Stomach (tissue), 8 donors: ENCODE measurements at regions not wholly inside any gene's neighbourhood (a gene's known extent, or its start where the extent isn't known, plus 50 kb on each side); places are given as distances from the start of the nearest gene placed in this dataset.

Experiments
- DNase-seq, 2 donors: peaks; one replicate each; pipeline versions ENCODE4 v3.0.0 to v3.0.0-alpha.2; 2013 to 2019
- H3K27ac ChIP-seq, 5 donors: fragments of 200-600 bp in 4 of 5; sonication (generic) in 4 of 5; one replicate each; pipeline ENCODE4 v1.5.1; 2013 to 2019; ENCODE audit warnings: mild to moderate bottlenecking in 1 of 5, moderate library complexity in 1 of 5
- H3K27me3 ChIP-seq, 3 donors: fragments of 200-600 bp; sonication (generic); one replicate each; pipeline ENCODE4 v1.5.1; 2017 to 2019; ENCODE audit warnings: mixed run types in 1 of 3
- H3K36me3 ChIP-seq, 4 donors: fragments of 200-600 bp; sonication (generic); 1 replicate in 3 of 4; 2 replicates in 1 of 4; pipeline ENCODE4 v1.5.1; 2016 to 2019
- H3K4me1 ChIP-seq, 4 donors: fragments of 200-600 bp; sonication (generic); one replicate each; pipeline ENCODE4 v1.5.1; 2016 to 2019
- H3K4me3 ChIP-seq, 4 donors: fragments of 200-600 bp; sonication (generic) in 3 of 4; one replicate each; pipeline ENCODE4 v1.5.1; 2016 to 2019; ENCODE audit warnings: mild to moderate bottlenecking in 1 of 4
- H3K9me3 ChIP-seq, 4 donors: fragments of 200-600 bp; sonication (generic); one replicate each; pipeline ENCODE4 v1.5.1; 2016 to 2019
- EP300 ChIP-seq: sonication (generic); formaldehyde crosslinking; IDR thresholded peaks from one replicate; pipeline ENCODE4 v1.6.1; 2017; ENCODE audit warnings: antibody characterized with exemption
- POLR2A ChIP-seq, 4 donors: fragments of 450-650 bp; IDR thresholded peaks; one replicate each; pipeline ENCODE4 v1.6.1; 2016; ENCODE audit warnings: antibody characterized with exemption in 4 of 4, control low read depth in 2 of 4, mild to moderate bottlenecking in 1 of 4, moderate library complexity in 1 of 4
- POLR2AphosphoS5 ChIP-seq, 3 donors: sonication (generic); formaldehyde crosslinking; IDR thresholded peaks; one replicate each; pipeline ENCODE4 v1.6.1; 2016; ENCODE audit warnings: antibody characterized with exemption in 3 of 3
- WGBS, 5 donors: extraction: QIAGEN DNeasy Blood & Tissue Kit in 3 of 5; methylation state at CpG; one replicate each; pipeline versions ENCODE4 v1.1.5 to v1.1.7; 2013 to 2018; 5-methylcytosine and 5-hydroxymethylcytosine counted together
- intact Hi-C: fragments of 100-400 bp; cut with DNase I; formaldehyde crosslinking; loops from one replicate; pipeline ENCODE4 v1.15.1; 2023; ENCODE audit warnings: low total_unique reads
- TF ChIP-seq, protein P1 (sequence below), 7 experiments: fragments of 450-650 bp in 4 of 7; fragments of 200-600 bp in 3 of 7; sonication (generic) in 3 of 7; IDR thresholded peaks; one replicate each; pipeline ENCODE4 v1.5.1; 2016 to 2019; ENCODE audit warnings: antibody characterized with exemption in 7 of 7, control low read depth in 2 of 7, mild to moderate bottlenecking in 1 of 7
- donor health status: healthy with polysubstance abuse.
- donor health status: Bipolar disorder and iron deficiency.
- donor health status: healthy.

DNA sequence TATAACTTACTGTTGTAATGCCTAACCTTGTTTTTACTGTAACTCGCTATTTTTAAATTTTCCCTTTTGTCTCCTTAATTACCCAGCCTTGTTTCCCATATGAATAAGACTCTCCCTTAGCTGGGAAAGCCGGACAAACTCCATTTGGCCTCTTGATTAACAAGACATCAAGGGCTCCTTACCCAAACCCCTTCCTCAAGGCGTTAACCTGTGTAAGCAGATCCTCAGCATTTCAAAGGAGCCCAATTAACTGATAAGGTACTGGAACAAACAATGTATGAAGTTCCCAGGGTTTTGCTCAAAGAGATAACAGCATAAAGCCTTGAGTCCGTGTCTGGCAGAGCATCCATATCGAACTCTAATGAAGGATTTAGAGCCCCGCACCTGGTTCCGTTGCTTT, 66.0 kb upstream of the SIMC1 start:
- intact Hi-C loops = no loop called here
- TF ChIP-seq POLR2AphosphoS5 (IDR thresholded peaks at IDR 0.05) (no peak), POLR2A (IDR thresholded peaks at IDR 0.05) (no peak), EP300 (no peak)
- TF ChIP-seq, protein P1, sequence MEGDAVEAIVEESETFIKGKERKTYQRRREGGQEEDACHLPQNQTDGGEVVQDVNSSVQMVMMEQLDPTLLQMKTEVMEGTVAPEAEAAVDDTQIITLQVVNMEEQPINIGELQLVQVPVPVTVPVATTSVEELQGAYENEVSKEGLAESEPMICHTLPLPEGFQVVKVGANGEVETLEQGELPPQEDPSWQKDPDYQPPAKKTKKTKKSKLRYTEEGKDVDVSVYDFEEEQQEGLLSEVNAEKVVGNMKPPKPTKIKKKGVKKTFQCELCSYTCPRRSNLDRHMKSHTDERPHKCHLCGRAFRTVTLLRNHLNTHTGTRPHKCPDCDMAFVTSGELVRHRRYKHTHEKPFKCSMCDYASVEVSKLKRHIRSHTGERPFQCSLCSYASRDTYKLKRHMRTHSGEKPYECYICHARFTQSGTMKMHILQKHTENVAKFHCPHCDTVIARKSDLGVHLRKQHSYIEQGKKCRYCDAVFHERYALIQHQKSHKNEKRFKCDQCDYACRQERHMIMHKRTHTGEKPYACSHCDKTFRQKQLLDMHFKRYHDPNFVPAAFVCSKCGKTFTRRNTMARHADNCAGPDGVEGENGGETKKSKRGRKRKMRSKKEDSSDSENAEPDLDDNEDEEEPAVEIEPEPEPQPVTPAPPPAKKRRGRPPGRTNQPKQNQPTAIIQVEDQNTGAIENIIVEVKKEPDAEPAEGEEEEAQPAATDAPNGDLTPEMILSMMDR (IDR thresholded peaks at IDR 0.05) = no peak
- Histone ChIP-seq H3K9me3 (no peaks in the 10 kb centered on the region), H3K36me3 (no peaks in the 10 kb centered on the region), H3K4me3 (no peak overlapping the region), H3K4me1 (peaks cover 0 to 6% (median 0%) of the 10 kb centered on the region in 4 donors), H3K27me3 (peaks cover 0 to 38% (median 0%) of the 10 kb centered on the region in 3 donors), H3K27ac (no peak overlapping the region)
- 61 to 78% (median 71%) methylated on average over 7 of the region's 7 CpGs for WGBS, 5 donors
- no peak for DNase-seq

DNA sequence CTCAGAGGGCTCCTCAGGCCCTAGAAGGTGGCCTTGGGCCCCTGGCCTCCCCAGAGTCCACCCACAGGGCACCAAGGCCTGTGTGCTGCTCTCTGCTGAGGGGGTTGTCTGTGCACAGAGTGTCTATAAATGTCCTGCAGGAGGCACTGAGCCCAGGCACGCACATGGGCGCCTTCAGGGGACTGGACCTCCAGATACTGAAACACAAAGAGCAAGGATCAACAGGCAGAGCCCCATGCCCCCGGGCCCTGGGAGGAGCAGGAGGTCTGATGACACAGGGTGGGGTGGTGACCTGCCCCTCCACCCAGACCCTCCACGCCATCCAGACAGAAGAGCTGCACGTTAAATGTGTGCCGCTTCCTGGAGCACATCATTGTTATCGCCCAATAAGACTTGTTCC, 64.6 kb upstream of the SIMC1 start:
- no peak for TF ChIP-seq EP300
- no peak for TF ChIP-seq POLR2AphosphoS5 (IDR thresholded peaks at IDR 0.05)
- TF ChIP-seq, protein P1 (IDR thresholded peaks at IDR 0.05) = no peak
- no peak for TF ChIP-seq POLR2A (IDR thresholded peaks at IDR 0.05)
- Histone ChIP-seq H3K4me3 (no peak overlapping the region), H3K4me1 (peaks cover 0 to 6% (median 0%) of the 10 kb centered on the region in 4 donors), H3K9me3 (peaks cover 0 to 4% (median under 1%) of the 10 kb centered on the region in 4 donors), H3K27me3 (peaks cover 0 to 44% (median 0%) of the 10 kb centered on the region in 3 donors), H3K27ac (no peak overlapping the region), H3K36me3 (no peaks in the 10 kb centered on the region)
- intact Hi-C loops = no loop called here
- no peak for DNase-seq
- WGBS, 5 donors = 67 to 77% (median 75%) methylated on average over 7 of the region's 7 CpGs

DNA sequence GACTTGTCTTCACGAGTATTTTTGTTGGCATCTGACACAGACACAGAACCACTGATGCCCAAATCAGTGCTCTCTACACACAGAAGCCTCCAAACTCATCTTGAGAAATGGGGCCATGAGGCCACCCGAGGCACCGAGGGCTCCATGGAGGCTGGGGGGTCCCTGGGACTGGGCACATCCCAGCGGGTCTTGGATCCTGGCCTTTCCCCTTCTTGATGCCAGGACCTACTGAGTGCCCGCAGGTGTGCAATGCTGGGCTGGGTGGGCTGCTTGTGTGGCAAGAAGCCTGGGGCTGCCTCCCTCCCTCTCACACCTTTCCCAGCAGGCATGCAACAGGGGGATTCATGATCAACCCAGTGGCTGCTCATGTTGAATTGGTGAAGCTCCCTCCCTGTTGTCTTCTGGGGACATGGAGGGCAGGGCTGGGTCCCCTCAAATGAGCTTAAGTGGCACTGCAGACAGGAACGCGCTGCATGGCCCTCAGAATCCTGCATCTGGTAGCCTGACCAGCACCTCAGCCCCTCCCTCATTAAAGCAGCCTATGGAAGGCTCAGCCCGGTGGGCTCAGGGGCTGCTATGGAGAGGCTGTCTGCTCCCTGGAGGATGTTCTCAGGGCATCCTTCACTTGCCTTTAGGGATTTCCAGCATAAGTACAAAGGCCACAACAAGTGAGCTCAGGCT, 63.7 kb upstream of the SIMC1 start:
- H3K4me1 ChIP-seq = peaks cover 0 to 6% (median 0%) of the 10 kb centered on the region in 4 donors
- intact Hi-C loops = no loop called here
- H3K4me3 ChIP-seq = no peak overlapping the region
- no peak for DNase-seq
- no peak overlapping the region for H3K27ac ChIP-seq
- peaks cover 0 to 44% (median 0%) of the 10 kb centered on the region in 3 donors for H3K27me3 ChIP-seq
- peaks cover 0 to 7% (median 3%) of the 10 kb centered on the region in 4 donors for H3K9me3 ChIP-seq
- no peaks in the 10 kb centered on the region for H3K36me3 ChIP-seq
- TF ChIP-seq EP300 = no peak
- TF ChIP-seq POLR2A (IDR thresholded peaks at IDR 0.05) = no peak
- 63 to 90% (median 84%) methylated on average over 3 to 8 of the region's 8 CpGs for WGBS, 5 donors

DNA sequence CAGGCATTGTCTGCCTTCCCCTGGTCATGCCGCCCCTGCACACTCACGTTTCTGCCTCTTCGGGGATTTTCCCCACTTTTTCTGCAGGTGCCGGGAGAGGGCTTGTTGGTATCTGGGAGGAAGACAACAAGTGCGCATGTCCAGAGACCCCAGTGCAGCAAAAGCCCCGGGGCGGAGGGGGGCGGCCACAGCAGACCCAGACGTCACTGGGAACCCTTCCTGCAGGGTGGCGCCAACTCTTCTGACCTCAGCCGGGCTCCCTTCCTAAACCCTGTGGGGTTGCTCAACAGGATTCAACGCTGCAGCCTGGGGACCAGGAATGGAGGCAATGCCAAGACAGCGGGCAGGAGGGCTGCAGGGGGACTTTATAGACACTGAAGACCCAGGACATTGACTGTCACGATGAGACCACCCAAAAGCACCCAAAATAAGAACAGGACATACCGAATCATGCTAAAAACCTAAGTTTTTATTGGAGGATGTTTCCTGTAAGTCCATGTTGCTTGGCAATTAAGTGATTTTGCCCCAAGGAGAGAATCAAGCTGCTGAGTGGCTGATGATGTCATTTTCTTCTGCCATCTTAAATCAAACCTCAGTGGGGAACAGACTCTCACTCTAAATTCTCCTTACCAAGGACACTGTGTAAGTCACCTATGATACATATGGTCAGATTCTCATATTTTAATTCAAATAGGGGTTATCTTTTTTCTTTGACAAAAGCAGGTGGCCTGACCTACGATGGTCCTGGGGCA, 62.9 kb upstream of the SIMC1 start:
- 82 to 89% (median 88%) methylated on average over 12 to 16 of the region's 16 CpGs for WGBS, 5 donors
- H3K27ac ChIP-seq = no peak overlapping the region
- no peaks in the 10 kb centered on the region for H3K36me3 ChIP-seq
- intact Hi-C loops = no loop called here
- peaks cover 0 to 44% (median 0%) of the 10 kb centered on the region in 3 donors for H3K27me3 ChIP-seq
- peaks cover 0 to 6% (median 0%) of the 10 kb centered on the region in 4 donors for H3K4me1 ChIP-seq
- no peak overlapping the region for H3K4me3 ChIP-seq
- H3K9me3 ChIP-seq = peaks cover 0 to 7% (median 3%) of the 10 kb centered on the region in 4 donors
- no peak for DNase-seq
- TF ChIP-seq POLR2A (IDR thresholded peaks at IDR 0.05) (no peak), POLR2AphosphoS5 (IDR thresholded peaks at IDR 0.05) (no peak)

DNA sequence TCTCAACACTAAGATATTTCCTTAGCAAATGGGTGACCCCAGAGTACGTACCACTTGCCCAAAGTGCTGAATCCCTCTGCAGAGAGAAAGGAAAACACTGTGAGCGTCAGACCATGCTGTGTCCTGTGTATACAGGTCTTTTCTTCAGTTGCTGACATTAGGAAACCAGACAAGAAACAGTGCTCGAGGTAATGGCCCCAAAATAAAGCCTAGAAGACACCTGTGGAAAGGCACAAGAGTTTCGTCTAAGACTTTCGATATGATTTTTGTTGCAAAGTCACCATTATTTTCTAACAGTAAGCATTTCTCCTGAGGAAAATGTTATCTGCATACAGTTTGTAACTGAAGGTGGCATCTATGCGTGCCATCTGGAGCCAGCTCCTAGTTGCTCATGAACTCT, 62.0 kb upstream of the SIMC1 start:
- TF ChIP-seq POLR2A (IDR thresholded peaks at IDR 0.05) (no peak), EP300 (no peak), POLR2AphosphoS5 (IDR thresholded peaks at IDR 0.05) (no peak)
- TF ChIP-seq, protein P1 (IDR thresholded peaks at IDR 0.05) = no peak
- peaks cover 0 to 7% (median 3%) of the 10 kb centered on the region in 4 donors for H3K9me3 ChIP-seq
- peaks cover 0 to 44% (median 0%) of the 10 kb centered on the region in 3 donors for H3K27me3 ChIP-seq
- H3K27ac ChIP-seq = no peak overlapping the region
- DNase-seq = no peak
- no peaks in the 10 kb centered on the region for H3K36me3 ChIP-seq
- peaks cover 0 to 4% (median 0%) of the 10 kb centered on the region in 4 donors for H3K4me1 ChIP-seq
- intact Hi-C loops = no loop called here
- H3K4me3 ChIP-seq = no peak overlapping the region
- 80 to 89% (median 87%) methylated on average over 6 of the region's 6 CpGs for WGBS, 5 donors
